Mammary epithelial cell (primary cell): ENCODE measurements at regions not wholly inside any gene's neighbourhood (a gene's known extent, or its start where the extent isn't known, plus 50 kb on each side); places are given as distances from the start of the nearest gene placed in this dataset.

Experiments used
- EZH2 ChIP-seq: IDR thresholded peaks from 2 replicates; pipeline ENCODE4 v1.6.1; 2012; ENCODE audit warnings: low read length, inconsistent platforms, borderline replicate concordance
- TF ChIP-seq, protein P1 (sequence below), 2 donors: IDR thresholded peaks in 1 of 2; conservative IDR thresholded peaks in 1 of 2; 2 replicates each; pipeline ENCODE4 v1.5.1; 2011 to 2012; ENCODE audit warnings: inconsistent platforms in 2 of 2, low read length in 2 of 2, mild to moderate bottlenecking in 2 of 2, control low read depth in 1 of 2, low read depth in 1 of 2; ENCODE audit not compliant: insufficient read depth in 1 of 2; ENCODE audit errors: extremely low read depth in 1 of 2

DNA sequence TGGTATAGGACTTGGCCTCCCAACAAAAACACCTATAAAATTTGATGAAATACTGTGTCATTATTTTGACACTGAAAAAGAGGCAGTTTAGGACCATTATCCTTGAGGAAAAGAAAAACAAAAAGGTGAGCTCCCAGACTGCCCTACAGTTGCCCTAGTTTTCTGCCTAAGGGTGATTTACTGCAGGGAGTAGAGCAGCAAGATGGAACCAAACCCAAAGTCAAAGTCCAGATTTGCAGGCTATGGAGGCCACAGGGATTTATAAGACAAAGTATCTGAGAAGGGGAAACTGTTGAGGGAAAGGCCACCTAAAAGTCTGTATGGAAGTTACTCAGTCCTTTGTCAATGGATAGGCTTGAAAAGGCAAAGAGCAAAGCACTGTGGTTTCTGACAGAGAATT, 112.4 kb upstream of the TRPC4 start:
- TF ChIP-seq, protein P1, sequence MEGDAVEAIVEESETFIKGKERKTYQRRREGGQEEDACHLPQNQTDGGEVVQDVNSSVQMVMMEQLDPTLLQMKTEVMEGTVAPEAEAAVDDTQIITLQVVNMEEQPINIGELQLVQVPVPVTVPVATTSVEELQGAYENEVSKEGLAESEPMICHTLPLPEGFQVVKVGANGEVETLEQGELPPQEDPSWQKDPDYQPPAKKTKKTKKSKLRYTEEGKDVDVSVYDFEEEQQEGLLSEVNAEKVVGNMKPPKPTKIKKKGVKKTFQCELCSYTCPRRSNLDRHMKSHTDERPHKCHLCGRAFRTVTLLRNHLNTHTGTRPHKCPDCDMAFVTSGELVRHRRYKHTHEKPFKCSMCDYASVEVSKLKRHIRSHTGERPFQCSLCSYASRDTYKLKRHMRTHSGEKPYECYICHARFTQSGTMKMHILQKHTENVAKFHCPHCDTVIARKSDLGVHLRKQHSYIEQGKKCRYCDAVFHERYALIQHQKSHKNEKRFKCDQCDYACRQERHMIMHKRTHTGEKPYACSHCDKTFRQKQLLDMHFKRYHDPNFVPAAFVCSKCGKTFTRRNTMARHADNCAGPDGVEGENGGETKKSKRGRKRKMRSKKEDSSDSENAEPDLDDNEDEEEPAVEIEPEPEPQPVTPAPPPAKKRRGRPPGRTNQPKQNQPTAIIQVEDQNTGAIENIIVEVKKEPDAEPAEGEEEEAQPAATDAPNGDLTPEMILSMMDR (conservative IDR thresholded peaks at IDR 0.05 in 1 of 2, IDR thresholded peaks at IDR 0.05 in 1 of 2; ENCODE audit: extremely low read depth in 1 of 2, insufficient read depth in 1 of 2, low read depth in 1 of 2, low read length in 2 of 2), result no peak
- TF ChIP-seq EZH2, result no peak
